ENCODE measurements at regions not wholly inside any gene's neighbourhood (a gene's known extent, or its start where the extent isn't known, plus 50 kb on each side); places are given as distances from the start of the nearest gene placed in this dataset.

DNA sequence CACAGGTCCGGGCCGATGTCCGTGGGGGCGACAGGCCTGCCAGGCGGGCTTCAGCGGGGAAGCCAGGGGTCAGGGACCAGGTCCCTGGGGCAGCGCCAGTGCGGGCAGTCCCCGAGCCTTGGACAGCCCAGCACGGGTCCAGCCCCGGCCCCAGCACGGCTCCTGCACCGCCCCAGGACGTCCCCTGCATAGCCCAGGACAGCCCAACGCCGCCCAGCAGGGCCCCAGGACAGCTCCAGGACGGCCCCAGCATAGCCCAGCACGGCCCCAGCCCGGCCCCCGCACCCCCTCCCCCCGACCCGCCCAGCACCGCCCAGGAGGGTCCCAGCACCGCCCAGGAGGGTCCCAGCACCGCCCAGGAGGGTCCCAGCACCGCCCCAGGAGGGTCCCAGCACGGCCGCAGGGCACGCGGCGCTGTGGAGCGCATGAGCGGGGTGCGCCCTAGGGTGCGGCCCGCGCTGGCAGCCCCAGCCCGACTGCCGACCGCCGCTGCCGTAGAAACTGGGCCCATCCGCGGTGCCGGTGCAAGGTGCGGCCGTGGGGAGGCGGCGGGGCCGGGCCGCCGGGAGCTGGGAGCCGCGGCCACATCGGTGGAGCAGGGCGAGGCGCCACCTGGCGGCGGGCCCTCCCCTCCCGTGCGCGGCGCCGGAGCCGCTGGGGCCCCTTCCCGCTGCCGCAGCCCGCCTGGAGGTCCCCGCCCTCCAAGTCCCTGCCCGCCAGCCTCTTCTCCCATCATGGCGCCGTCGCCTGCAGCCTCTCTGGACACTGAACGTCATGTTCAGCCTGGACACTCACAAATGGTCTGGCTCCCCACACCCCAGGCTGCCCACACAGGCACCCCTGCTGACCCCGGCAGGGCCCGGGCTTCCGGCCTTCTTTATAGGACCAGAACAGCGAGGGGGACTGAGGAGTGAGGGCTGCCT lies 106.8 kb upstream of the NKX1-1 start (continued):
- TF ChIP-seq HMG20A (CRISPR knock-in tag; conservative IDR thresholded peaks at IDR 0.05) (no peak), PHB2 (IDR thresholded peaks at IDR 0.05; ENCODE audit: low read depth) (no peak), RAD51 (IDR thresholded peaks at IDR 0.05; ENCODE audit: borderline replicate concordance, low read depth) (no peak), SMAD4 (CRISPR knock-in tag; conservative IDR thresholded peaks at IDR 0.05) (0 out of 2 replicates have a peak, but pooled peaks have one; percentile 23), HEY1 (CRISPR knock-in tag; IDR thresholded peaks at IDR 0.05; ENCODE audit: borderline replicate concordance) (no peak), NR2C2 (CRISPR knock-in tag; IDR thresholded peaks at IDR 0.05) (no peak), NR2C2 (tag; IDR thresholded peaks at IDR 0.05) (no peak), SRSF1 (IDR thresholded peaks at IDR 0.05; ENCODE audit: low read depth, low read length) (no peak), RUNX1 (IDR thresholded peaks at IDR 0.05; ENCODE audit: low read depth) (no peak), TAF9B (IDR thresholded peaks at IDR 0.05; ENCODE audit: partially characterized antibody) (no peak), TRIM28 (IDR thresholded peaks at IDR 0.05) (no peak), RBBP5 (IDR thresholded peaks at IDR 0.05; ENCODE audit: borderline replicate concordance, insufficient read depth, low read length, poor library complexity, severe bottlenecking) (no peak), HMGN3 (IDR thresholded peaks at IDR 0.05; ENCODE audit: borderline replicate concordance, extremely low read depth, insufficient read length, low read depth, low read length) (peak; percentile 40), STAG1 (CRISPR knock-in tag; IDR thresholded peaks at IDR 0.05; ENCODE audit: borderline replicate concordance) (no peak), PHTF2 (CRISPR knock-in tag; IDR thresholded peaks at IDR 0.05) (no peak), C11orf30 (IDR thresholded peaks at IDR 0.05; ENCODE audit: low read depth) (no peak), ZFP1 (CRISPR knock-in tag; IDR thresholded peaks at IDR 0.05) (no peak), ZNF263 (CRISPR knock-in tag; IDR thresholded peaks at IDR 0.05; ENCODE audit: borderline replicate concordance) (no peak), TAF1 (IDR thresholded peaks at IDR 0.05; ENCODE audit: control insufficient read depth, extremely low read depth, insufficient read depth, low read length, severe bottlenecking) (no peak), FOSL1 (tag; conservative IDR thresholded peaks at IDR 0.05) (no peak), ARHGAP35 (IDR thresholded peaks at IDR 0.05; ENCODE audit: partially characterized antibody) (no peak), PTBP1 (IDR thresholded peaks at IDR 0.05; ENCODE audit: low read depth, low read length) (no peak), RFX5 (IDR thresholded peaks at IDR 0.05; ENCODE audit: low read depth, low read length) (no peak), SIRT6 (IDR thresholded peaks at IDR 0.05; ENCODE audit: low read depth, low read length) (no peak)
- TF ChIP-seq, protein P1, sequence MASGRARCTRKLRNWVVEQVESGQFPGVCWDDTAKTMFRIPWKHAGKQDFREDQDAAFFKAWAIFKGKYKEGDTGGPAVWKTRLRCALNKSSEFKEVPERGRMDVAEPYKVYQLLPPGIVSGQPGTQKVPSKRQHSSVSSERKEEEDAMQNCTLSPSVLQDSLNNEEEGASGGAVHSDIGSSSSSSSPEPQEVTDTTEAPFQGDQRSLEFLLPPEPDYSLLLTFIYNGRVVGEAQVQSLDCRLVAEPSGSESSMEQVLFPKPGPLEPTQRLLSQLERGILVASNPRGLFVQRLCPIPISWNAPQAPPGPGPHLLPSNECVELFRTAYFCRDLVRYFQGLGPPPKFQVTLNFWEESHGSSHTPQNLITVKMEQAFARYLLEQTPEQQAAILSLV (tag; IDR thresholded peaks at IDR 0.05), result no peak
- TF ChIP-seq, protein P2, sequence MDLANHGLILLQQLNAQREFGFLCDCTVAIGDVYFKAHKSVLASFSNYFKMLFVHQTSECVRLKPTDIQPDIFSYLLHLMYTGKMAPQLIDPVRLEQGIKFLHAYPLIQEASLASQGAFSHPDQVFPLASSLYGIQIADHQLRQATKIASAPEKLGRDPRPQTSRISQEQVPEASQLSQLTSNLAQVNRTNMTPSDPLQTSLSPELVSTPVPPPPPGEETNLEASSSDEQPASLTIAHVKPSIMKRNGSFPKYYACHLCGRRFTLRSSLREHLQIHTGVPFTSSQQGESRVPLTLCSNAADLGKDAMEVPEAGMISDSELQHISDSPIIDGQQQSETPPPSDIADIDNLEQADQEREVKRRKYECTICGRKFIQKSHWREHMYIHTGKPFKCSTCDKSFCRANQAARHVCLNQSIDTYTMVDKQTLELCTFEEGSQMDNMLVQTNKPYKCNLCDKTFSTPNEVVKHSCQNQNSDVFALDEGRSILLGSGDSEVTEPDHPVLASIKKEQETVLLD (IDR thresholded peaks at IDR 0.05), result no peak
- TF ChIP-seq, protein P3, sequence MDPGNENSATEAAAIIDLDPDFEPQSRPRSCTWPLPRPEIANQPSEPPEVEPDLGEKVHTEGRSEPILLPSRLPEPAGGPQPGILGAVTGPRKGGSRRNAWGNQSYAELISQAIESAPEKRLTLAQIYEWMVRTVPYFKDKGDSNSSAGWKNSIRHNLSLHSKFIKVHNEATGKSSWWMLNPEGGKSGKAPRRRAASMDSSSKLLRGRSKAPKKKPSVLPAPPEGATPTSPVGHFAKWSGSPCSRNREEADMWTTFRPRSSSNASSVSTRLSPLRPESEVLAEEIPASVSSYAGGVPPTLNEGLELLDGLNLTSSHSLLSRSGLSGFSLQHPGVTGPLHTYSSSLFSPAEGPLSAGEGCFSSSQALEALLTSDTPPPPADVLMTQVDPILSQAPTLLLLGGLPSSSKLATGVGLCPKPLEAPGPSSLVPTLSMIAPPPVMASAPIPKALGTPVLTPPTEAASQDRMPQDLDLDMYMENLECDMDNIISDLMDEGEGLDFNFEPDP (CRISPR knock-in tag; IDR thresholded peaks at IDR 0.05), result no peak

All from K562 (cell line).